ENCODE measurements at regions not wholly inside any gene's neighbourhood (a gene's known extent, or its start where the extent isn't known, plus 50 kb on each side); places are given as distances from the start of the nearest gene placed in this dataset.

DNA sequence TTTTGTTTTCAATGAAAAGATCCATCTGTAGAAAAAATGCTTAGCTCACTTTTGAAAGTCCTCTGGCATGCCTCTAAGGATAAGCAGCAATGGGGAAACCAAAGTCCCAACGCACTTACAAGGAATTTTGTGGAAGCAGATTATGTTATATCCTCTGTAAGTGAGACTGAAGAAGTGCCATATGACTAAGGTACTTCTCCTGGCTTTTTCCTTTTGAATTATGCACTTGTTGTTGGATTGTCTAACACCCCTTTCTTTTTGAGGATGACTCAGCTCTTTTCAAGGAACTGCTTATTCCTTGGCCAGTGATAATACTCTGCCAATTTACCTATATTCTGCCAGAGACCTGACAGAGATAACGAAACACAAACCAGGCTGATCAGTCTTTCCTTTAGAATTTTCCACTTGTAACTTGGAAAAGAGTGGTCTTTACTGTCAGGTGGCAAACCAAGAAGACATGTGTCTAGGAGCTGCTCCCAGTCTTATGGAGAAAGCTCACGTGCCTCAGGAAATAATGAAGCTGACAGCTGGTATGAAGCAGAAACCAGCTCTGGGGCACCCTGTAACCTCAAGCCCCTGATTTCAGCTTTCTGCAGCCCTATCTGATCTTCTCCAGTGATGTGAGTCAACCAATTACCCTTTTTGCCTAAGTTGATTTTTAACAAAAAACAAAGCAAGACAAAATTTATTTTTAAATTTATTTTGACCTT, 290.8 kb upstream of the FBXL7 start:
- no peak for DNase-seq

DNA sequence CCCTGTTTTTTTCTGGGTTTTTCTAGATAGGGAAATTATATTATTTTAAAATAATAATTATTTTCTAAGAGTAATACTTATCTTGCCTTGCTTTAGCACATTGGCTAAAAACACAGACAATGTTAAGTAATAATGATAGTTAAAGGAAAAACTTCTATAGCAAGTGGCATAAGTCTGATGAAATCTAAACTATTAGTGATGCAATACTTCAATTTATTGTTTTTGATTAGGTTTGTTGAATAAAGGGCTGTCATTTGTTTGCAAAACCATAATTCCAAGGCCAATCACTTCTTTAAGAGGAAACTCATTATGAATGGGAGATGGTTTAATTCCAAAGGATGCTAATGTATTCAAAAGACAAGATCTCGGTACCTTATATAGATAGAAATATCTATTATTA, 293.8 kb upstream of the FBXL7 start:
- DNase-seq = no peak

DNA sequence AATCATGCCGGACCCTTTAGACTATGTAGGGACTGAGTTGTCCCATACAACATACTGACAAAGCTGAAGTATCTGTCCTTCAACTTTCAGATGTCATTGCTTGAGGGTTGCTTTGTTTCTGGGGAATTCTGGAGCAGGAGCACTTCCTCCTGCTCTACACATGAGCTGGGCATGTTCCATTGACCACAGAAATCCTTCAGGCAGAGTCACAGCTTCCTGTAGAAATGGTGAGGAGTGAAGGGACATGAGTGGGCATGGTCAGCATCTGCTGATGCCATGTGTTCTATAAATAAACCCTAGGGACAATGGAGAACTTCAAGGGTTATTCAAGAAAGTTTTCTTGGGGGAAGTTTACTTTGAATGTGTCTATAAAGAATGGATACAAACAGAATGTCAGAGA, 296.6 kb upstream of the FBXL7 start:
- no peak for DNase-seq

DNA sequence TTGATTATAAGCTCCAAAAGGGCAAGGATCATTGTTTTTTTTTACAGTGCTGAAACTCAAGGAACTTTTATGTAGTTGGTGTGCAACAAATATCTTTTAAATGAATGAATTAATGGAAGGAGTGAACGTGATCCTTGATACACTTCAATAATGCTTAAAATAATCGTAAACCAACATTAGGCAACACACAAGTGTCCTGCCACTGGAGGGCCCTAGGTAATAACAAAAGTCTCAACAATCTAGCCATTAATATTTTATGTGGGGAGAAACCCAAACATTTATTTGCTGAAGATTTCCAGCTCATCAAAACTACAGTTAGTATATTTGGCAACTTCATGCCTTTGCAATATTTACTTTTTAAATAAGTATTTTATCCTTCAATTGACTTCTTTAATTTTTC, 309.0 kb upstream of the FBXL7 start:
- DNase-seq = no peak

DNA sequence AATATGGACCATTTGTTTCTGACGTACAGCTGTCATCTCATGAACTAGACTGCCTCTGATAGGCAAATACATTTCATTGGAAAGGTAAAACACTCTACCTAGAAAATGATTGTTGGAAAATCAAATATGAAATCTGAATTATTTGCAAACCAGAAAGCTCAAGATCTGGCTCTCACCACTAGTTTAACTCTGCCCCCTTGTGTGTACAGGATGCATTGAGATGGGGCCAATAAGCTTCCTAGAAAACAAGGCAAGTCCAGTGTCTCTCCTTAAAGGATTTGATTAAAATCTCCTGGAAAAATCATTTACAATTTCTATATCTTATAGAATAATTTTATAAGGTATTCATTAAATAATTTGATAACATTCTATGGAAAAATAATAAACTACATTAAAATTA, 311.9 kb upstream of the ANKH start:
- DNase-seq = no peak

DNA sequence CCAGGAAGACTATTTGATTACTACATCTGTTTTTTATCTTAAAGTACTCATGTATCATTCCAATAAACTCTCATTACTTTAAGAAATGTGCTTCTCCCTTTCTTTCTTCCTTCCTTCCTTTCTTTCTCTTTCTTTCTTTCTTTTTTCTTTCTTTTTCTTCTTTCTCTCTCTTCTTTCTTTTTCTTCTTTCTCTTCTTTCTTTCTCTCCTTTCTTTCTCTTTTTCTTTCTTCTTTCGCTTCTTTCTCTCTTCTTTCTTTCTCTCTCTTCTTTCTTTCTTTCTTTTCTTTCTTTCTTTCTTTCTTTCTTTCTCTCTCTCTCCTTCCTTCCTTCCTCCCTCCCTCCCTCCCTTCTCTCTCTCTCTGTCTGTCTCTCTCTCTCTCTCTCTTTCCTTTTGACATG, 298.6 kb upstream of the ANKH start:
- no peak for DNase-seq

DNA sequence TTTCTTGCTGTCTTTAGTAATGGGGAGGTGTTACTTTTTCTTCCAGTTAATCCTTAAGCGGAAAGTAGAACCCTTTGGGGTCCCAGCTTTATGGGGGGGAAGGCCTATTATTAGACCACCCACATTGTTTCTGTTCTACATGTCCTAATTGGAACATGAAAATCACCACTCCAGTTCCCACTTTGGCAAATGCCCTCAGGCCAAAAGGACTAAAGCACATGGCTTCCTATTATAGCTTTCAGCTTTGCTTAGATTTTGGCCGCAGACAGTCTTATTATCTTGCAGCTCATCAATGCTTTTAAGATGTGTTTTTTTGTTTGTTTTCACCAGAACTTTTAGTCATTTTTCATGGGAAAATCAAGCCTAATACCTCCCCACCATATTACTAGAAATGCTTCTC, 296.8 kb upstream of the ANKH start:
- DNase-seq = peak; percentile 7

DNA sequence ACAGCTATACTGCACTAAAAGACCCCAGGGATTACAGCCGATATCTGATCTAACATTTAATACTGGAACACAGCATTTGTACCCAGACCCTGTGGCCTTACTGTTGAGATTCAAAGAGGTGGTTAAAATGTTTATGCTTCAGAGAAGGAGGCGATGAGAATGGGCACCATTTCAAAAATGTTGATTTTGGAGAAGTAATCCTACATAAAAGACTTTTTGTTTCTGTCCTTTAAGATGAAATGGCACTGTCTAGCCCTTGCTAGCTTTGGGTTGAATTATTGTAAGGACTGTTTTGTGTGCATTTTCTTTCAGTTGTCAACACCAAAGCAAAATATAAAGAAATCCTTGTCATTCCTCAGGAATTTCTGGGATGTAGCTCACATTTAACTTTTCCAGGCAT, 288.5 kb upstream of the ANKH start:
- no peak for DNase-seq

DNA sequence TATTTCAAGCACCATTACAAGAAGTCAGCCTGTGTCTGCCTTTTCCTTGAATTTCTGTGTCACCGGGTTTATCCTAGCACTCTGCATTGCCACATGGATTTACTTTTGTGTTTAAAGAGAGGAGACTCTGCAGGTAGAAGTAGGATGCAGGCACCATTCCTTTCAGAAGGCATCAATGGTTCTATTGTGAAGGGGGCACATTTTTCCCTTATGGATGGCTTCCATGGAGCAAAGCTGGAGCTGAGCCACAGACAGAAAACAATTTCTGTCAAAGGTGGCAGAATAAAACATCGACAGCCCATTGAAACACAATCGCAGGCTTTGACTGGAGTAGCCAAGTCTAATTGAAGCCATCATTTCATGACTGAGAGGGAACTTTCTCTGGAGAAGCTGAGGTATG, 288.0 kb upstream of the ANKH start:
- no peak for DNase-seq

DNA sequence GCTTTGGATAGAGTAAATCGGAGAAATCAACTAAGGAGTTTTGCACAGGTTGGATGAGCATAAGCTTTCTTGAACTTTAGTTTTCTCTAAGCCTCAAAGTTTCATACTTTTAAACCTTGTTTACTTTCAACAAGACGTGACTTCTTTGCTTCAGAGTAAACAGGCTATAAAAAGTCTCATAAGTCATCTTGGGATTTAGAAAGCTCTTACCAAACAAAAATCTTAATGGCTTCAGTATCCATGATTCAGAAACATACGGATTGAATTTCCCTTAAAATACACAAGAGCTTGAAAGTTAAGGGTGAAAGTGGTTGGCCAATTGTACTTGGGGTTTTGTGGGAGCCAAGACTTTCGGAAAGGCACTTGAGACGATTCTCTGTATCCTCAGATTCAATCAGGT, 270.9 kb upstream of the ANKH start:
- no peak for DNase-seq

DNA sequence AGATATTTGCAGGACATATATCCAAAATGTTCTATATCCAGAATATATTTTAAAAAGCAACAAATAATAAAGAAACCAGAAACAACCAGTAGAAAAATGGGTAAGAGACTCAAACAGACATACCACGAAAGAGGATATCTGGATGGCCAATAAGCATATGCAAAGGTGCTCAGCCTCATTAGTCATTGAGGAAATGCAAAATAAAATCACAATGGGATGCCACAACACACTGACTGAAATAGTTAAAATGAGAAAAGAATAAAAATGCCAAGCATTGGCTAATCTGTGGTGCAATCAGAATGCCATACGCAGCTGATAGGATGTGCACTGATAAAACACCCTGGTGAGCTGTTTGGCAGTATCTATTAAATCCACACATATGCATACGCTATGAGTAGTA, 265.8 kb upstream of the ANKH start:
- no peak for DNase-seq

DNA sequence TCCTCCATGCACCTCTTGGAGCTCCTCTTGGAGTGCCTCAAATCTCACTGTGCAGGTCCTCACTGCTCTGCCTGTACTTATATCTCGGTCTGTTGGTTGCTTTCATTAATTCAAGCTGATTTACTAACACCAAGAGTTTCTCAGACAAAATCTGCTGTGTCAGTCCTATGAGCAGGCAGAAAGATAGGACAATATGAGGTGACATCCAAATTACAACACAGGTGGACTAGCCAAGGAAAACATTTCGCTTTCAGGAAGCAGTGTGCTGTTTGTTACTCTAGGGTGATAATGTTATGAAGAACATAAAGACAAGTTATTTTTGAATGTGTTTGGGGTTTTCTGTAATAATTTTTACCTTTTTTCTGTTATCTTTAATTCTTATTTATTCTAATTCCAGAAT, 264.1 kb upstream of the ANKH start:
- no peak for DNase-seq

DNA sequence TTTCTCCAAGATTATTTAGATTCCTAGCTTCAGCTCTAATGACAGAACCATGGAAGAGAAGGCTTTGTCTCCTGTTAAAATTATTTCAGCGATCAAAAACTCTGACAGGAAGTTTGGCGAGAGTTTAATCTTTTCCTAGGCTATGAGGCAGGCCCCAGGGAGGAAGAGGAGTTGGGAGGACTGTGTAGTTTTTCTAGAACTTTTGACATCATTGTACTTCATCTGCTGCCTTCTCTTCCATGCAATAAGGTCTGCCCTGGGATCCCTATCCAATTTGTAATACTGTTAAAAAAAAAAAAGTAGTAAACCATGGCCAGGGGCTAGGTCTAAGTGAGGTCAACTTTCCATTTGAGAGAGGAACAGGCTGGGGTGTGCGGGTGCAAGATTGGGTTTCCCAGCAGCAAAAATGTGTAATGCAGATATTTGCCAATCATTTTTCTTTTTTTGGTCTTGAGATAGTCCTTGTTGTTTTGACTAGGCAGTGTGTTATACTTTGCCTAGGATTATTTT, 261.9 kb upstream of the ANKH start:
- DNase-seq = no peak

DNA sequence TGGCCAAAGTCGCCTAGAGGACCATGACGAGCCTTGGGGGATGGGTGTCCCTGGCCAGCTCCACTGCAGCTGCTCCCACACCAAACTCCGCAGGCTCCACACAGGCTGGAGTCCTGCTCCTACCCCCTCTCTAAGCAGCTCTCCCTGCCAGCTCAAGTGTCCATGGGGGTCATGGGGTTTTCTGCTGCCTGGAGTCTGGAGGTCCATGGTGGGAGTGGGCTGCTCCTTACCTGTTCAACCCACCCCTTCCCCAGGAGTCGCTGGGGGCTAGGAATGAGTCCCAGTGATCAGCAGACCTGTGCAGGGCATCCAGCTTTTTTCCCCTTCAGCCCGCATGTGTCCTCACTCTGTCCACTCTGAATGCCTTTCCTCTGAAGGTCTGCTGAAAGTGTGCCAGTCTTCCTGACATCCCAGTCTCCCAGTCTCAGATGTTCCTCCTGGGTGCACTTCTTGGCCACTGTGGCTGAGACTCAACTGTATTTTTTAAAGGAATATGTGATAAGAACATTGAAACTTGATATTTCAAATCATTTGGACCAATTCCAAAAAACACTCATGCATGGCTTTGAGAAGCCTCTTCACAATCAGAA, 261.3 kb upstream of the ANKH start:
- no peak for DNase-seq

DNA sequence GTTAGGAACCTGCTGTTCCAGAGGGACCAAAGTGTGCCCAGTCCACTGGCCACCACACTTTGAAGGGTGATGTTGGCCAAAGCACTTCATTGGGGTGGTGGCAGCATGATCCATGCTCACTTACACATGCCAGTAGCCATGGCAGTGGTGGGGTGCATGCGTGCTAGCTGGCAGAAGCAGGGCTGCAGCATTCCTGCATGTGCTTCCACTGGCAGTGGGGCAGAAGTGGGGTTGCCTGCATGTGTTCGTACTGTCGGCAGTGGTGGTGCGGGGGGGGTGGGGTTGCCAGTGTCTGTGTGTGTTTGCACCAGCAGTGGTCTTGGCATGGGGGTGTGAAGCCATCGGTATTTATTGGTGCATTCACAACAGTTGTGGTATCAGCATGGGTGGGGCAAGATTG, 260.3 kb upstream of the ANKH start:
- DNase-seq = no peak

DNA sequence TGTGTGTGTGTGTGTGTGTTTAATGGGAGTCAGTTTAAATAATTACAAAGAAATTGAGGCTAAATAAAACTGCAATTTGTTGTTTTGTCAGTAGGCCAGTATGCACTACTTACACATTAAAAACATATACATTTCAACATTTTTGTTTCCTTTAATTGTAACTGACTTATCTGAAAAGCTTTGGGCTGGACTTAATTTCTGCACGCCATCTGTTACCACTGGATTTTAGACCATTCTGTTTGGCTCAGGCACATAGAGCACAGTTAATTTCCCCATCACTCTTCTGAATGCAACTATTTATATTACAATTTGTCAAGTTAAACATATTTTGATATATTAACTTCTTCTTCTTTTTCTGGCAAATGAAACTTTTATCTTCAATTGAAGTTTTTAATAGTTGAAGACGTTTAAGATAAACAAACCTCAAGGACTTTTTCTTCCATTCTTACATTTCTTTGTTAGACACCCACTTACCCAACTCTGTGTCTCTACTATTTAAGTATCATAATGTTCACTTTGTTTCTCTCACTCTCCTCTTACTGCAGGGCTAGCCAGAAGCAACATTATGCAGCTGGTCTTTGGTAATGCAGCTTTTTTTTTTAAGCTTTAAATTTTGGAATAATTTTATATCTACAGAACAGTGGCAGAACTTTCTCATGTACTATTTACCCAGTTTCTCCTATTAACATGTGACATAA, 253.4 kb upstream of the ANKH start:
- DNase-seq = no peak

DNA sequence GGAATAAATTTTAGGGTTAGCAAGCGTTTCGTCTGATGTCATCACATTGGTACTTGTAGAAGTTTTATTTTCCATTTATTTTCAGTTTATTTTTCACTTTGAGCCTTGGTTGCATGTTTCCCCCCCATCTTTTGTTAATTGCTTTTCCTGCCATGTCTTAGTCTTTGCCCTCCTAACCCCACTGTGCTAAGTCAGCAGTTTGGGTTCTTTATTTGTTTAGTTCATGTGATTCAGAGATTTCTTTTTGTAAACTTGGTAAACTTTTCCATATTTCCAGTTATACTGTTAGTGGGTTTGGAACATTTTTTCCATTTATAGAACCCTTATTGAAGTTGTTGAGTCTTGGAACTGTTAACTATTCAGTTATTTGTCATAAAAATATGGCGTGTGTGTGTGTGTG, 252.9 kb upstream of the ANKH start:
- DNase-seq = no peak

DNA sequence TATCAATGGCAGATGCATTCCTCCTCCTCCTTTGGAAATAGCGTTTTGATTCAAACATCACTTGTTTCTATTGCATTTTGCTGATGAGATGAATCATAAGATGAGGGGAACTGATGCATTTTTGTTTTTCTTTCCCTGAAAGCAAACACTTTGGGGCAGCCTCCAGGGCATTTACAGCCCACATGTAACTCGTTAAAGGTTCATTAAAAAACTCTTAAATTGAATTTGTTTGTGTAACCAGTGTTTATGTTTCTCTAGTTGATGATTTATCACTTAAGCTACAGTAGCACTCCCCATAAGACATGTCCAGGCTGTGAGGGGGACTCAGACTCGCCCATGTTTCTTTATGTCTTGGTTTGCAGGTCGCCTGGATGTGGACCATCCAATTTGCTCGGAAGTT, 246.1 kb upstream of the ANKH start:
- no peak for DNase-seq

DNA sequence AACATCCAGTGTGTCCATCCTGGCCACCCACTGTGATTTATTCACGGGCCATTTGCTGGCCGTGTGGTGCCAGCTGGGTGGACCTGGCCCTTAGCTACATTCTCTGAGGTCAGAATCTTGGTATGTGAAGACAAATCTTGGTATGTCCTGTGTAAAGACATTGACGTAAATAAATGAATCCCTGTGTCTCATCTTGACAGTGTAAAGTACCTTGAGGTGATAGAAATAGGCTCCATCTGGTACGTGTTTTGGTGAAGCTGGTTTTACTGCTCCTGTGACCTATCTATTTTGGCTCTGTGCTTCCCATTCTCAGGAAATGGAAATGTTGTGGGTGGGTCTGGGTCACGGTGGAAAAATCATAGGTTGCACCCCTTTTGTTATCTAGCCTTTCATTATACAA, 245.4 kb upstream of the ANKH start:
- no peak for DNase-seq

DNA sequence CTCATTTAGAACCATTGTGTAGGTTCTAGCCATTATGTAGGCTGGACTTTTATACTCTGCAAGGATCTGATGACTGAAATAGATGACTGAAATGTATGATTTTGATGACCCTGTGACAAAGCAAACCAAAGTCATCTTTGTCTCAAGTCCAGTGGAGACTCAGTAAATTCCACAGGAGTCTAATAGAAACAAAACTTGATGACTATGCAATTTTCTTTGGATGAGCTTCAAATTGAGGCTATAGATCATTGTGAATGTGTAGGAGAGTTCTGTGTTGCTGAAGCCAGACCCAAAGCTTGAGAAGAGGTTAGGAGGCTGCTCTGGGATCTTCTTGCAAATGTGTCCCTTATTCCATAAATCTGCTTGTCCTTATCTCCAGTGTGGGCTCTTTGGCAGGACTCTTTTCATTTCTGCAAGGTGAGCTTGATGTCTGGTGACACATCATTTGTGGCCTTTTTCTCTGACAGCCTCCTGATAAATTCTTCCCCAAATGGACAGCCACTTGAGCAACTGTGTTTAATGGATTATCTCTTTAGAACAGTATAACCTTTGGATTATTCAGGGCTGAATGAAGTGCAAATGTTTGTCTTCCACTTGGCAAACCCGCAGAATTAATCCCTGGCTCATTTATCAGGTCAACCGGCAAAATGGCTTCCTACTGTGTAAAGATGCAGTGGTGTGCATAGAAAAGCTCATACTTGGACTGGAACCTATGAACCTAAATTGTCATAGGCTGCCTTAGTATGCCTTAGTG, 235.1 kb upstream of the ANKH start:
- DNase-seq = no peak

DNA sequence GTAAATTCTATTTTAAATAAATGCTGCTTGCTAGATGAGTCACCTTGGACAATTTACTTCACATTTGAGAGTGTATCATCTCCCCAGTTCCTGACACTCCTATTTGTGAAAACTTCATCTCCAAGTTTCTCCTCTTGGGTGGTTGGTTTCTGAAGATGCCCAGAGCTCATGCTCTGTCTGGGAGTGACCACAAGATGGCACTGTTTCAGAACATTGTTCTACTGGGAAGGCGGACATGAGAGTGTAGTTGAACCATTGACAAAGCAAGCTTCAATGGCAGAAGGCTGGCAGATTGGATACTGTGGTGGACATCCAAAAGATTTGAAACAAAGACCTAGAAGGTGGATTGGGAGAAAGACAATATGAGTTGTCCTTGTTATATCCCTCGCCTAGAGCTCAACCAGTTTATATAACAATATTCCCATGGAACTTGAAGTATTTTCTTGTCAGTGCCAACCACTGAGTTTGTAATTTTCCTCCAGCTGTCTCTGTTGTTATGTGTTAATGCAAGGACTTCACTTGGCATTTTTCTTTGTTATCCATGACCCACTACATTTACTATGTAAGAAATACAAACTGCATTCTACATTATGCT, 234.3 kb upstream of the ANKH start:
- DNase-seq = peak; percentile 61

DNA sequence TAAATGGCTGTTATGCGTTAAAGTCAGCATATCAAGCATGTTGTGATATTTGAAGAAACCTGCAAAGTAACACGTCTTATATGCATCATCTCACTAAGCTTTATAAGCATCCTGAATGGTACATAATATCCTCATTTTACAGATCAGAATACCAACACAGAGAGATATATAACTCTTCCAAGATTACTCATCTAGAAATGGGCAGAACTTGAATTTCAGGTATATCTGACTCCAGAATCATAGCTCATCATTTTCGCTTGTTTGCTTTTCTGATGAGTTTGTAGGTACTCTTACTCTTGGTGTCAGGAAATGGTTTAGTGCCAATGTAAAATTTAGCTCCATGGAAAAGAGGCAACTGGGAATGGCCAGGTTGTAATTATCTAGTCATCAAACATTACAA, 232.3 kb upstream of the ANKH start:
- DNase-seq = no peak

Measured in muscle of arm (tissue), 1 donor.